SK-N-SH treated with all-trans-retinoic acid at 6 μM for 48 hours (cell line): ENCODE measurements at regions not wholly inside any gene's neighbourhood (a gene's known extent, or its start where the extent isn't known, plus 50 kb on each side); places are given as distances from the start of the nearest gene placed in this dataset.

Experiments used
- ATAC-seq: fragments of 200-7000 bp; cut with Tn5 transposase; 3 replicates; pipeline ENCODE4 v1.9.1; 2020; ENCODE audit warnings: mild to moderate bottlenecking, moderate library complexity
- BACH2 ChIP-seq: fragments of 250-450 bp; sonication (Bioruptor Pico); IDR thresholded peaks from 2 replicates; pipeline ENCODE4 v1.9.0; 2021; ENCODE audit warnings: mild to moderate bottlenecking, borderline replicate concordance
- ESRRG ChIP-seq: fragments of 250-450 bp; sonication (Bioruptor Pico); IDR thresholded peaks from 2 replicates; pipeline ENCODE4 v1.6.1; 2021; ENCODE audit warnings: mild to moderate bottlenecking
- GLIS3 ChIP-seq: fragments of 250-450 bp; sonication (Bioruptor Pico); IDR thresholded peaks from 2 replicates; pipeline ENCODE4 v1.5.0; 2020; ENCODE audit warnings: mild to moderate bottlenecking, moderate library complexity
- ISL1 ChIP-seq: fragments of 250-450 bp; sonication (Bioruptor Pico); IDR thresholded peaks from 2 replicates; pipeline ENCODE4 v2.1.2; 2022; ENCODE audit warnings: mild to moderate bottlenecking, moderate library complexity
- OSR1 ChIP-seq: fragments of 250-450 bp; sonication (Bioruptor Pico); IDR thresholded peaks from 2 replicates; pipeline ENCODE4 v1.8.0; 2022; ENCODE audit warnings: moderate library complexity, mild to moderate bottlenecking, inconsistent platforms
- PATZ1 ChIP-seq: fragments of 250-450 bp; sonication (Bioruptor Pico); IDR thresholded peaks from 2 replicates; pipeline ENCODE4 v1.8.0; 2020; ENCODE audit warnings: mild to moderate bottlenecking, moderate library complexity, borderline replicate concordance
- PPARA ChIP-seq: fragments of 250-450 bp; sonication (Bioruptor Pico); IDR thresholded peaks from 2 replicates; pipeline ENCODE4 v1.5.0; 2020; ENCODE audit warnings: mild to moderate bottlenecking, borderline replicate concordance
- RARB ChIP-seq: fragments of 250-450 bp; sonication (Bioruptor Pico); IDR thresholded peaks from 2 replicates; pipeline ENCODE4 v1.8.0; 2021; ENCODE audit warnings: mild to moderate bottlenecking, moderate library complexity
- SNAI2 ChIP-seq: fragments of 250-450 bp; sonication (Bioruptor Pico); IDR thresholded peaks from 2 replicates; pipeline ENCODE4 v1.5.0; 2020; ENCODE audit warnings: mild to moderate bottlenecking, moderate library complexity
- TCF4 ChIP-seq: fragments of 250-450 bp; sonication (Bioruptor Pico); IDR thresholded peaks from 2 replicates; pipeline ENCODE4 v1.8.0; 2021; ENCODE audit warnings: mild to moderate bottlenecking, moderate library complexity, borderline replicate concordance
- TOX ChIP-seq: fragments of 250-450 bp; sonication (Bioruptor Pico); IDR thresholded peaks from 2 replicates; pipeline ENCODE4 v1.8.0; 2021; ENCODE audit warnings: mild to moderate bottlenecking, moderate library complexity, borderline replicate concordance
- ZFP3 ChIP-seq: fragments of 250-450 bp; sonication (Bioruptor Pico); IDR thresholded peaks from 2 replicates; pipeline ENCODE4 v1.5.0; 2020; ENCODE audit warnings: mild to moderate bottlenecking, moderate library complexity
- ZFP30 ChIP-seq: fragments of 450-650 bp; formaldehyde crosslinking; IDR thresholded peaks from 2 replicates; pipeline ENCODE4 v1.5.0; 2022; ENCODE audit warnings: mild to moderate bottlenecking, moderate library complexity
- ZNF565 ChIP-seq: fragments of 450-650 bp; formaldehyde crosslinking; conservative IDR thresholded peaks from 2 replicates; pipeline ENCODE4 v1.5.0; 2020; ENCODE audit warnings: low read depth, mild to moderate bottlenecking, moderate library complexity
- ZNF70 ChIP-seq: fragments of 450-650 bp; formaldehyde crosslinking; IDR thresholded peaks from 2 replicates; pipeline ENCODE4 v1.5.0; 2020; ENCODE audit warnings: mild to moderate bottlenecking, moderate library complexity
- ZNF8 ChIP-seq: fragments of 450-650 bp; formaldehyde crosslinking; IDR thresholded peaks from 2 replicates; pipeline ENCODE4 v1.5.0; 2020; ENCODE audit warnings: mild to moderate bottlenecking, moderate library complexity
- TF ChIP-seq, protein P1 (sequence below): fragments of 250-450 bp; sonication (Bioruptor Pico); IDR thresholded peaks from 2 replicates; pipeline ENCODE4 v1.8.0; 2021; ENCODE audit warnings: low read depth, mild to moderate bottlenecking, moderate library complexity, borderline replicate concordance
- TF ChIP-seq, protein P2 (sequence below): fragments of 250-450 bp; sonication (Bioruptor Pico); IDR thresholded peaks from 2 replicates; pipeline ENCODE4 v1.5.1; 2021; ENCODE audit warnings: mild to moderate bottlenecking, moderate library complexity
- TF ChIP-seq, protein P3 (sequence below): fragments of 250-450 bp; sonication (Bioruptor Pico); IDR thresholded peaks from 2 replicates; pipeline ENCODE4 v1.5.0; 2020; ENCODE audit warnings: mild to moderate bottlenecking, moderate library complexity
- TF ChIP-seq, protein P4 (sequence below): fragments of 250-450 bp; sonication (Bioruptor Pico); IDR thresholded peaks from 2 replicates; pipeline ENCODE4 v1.5.1; 2020; ENCODE audit warnings: low read depth, mild to moderate bottlenecking, moderate library complexity

- no peak for TF ChIP-seq ZFP30 (CRISPR knock-in tag)
- TF ChIP-seq, protein P1, sequence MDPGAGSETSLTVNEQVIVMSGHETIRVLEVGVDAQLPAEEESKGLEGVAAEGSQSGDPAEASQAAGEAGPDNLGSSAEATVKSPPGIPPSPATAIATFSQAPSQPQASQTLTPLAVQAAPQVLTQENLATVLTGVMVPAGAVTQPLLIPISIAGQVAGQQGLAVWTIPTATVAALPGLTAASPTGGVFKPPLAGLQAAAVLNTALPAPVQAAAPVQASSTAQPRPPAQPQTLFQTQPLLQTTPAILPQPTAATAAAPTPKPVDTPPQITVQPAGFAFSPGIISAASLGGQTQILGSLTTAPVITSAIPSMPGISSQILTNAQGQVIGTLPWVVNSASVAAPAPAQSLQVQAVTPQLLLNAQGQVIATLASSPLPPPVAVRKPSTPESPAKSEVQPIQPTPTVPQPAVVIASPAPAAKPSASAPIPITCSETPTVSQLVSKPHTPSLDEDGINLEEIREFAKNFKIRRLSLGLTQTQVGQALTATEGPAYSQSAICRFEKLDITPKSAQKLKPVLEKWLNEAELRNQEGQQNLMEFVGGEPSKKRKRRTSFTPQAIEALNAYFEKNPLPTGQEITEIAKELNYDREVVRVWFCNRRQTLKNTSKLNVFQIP (CRISPR knock-in tag) = no peak
- TF ChIP-seq, protein P2, sequence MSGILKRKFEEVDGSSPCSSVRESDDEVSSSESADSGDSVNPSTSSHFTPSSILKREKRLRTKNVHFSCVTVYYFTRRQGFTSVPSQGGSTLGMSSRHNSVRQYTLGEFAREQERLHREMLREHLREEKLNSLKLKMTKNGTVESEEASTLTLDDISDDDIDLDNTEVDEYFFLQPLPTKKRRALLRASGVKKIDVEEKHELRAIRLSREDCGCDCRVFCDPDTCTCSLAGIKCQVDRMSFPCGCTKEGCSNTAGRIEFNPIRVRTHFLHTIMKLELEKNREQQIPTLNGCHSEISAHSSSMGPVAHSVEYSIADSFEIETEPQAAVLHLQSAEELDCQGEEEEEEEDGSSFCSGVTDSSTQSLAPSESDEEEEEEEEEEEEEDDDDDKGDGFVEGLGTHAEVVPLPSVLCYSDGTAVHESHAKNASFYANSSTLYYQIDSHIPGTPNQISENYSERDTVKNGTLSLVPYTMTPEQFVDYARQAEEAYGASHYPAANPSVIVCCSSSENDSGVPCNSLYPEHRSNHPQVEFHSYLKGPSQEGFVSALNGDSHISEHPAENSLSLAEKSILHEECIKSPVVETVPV (CRISPR knock-in tag) = no peak
- ATAC-seq = no peak
Observed at GRCh38 chr4:53671757-53672156, 80.5 kb upstream of the LNX1 start.

- no peak for TF ChIP-seq OSR1 (CRISPR knock-in tag)
- TF ChIP-seq GLIS3 = no peak
- TF ChIP-seq, protein P1 (CRISPR knock-in tag) = no peak
- TF ChIP-seq, protein P2 (CRISPR knock-in tag) = no peak
- TF ChIP-seq SNAI2 (CRISPR knock-in tag) = no peak
- TF ChIP-seq ZNF70 (CRISPR knock-in tag) = no peak
- TF ChIP-seq PPARA (CRISPR knock-in tag) = no peak
- TF ChIP-seq ZFP3 (CRISPR knock-in tag) = no peak
- TF ChIP-seq PATZ1 (CRISPR knock-in tag) = no peak
- TF ChIP-seq TOX (CRISPR knock-in tag) = no peak
- TF ChIP-seq ZFP30 (CRISPR knock-in tag) = no peak
- no peak for TF ChIP-seq ISL1 (CRISPR knock-in tag)
- no peak for TF ChIP-seq BACH2 (CRISPR knock-in tag)
- TF ChIP-seq, protein P3, sequence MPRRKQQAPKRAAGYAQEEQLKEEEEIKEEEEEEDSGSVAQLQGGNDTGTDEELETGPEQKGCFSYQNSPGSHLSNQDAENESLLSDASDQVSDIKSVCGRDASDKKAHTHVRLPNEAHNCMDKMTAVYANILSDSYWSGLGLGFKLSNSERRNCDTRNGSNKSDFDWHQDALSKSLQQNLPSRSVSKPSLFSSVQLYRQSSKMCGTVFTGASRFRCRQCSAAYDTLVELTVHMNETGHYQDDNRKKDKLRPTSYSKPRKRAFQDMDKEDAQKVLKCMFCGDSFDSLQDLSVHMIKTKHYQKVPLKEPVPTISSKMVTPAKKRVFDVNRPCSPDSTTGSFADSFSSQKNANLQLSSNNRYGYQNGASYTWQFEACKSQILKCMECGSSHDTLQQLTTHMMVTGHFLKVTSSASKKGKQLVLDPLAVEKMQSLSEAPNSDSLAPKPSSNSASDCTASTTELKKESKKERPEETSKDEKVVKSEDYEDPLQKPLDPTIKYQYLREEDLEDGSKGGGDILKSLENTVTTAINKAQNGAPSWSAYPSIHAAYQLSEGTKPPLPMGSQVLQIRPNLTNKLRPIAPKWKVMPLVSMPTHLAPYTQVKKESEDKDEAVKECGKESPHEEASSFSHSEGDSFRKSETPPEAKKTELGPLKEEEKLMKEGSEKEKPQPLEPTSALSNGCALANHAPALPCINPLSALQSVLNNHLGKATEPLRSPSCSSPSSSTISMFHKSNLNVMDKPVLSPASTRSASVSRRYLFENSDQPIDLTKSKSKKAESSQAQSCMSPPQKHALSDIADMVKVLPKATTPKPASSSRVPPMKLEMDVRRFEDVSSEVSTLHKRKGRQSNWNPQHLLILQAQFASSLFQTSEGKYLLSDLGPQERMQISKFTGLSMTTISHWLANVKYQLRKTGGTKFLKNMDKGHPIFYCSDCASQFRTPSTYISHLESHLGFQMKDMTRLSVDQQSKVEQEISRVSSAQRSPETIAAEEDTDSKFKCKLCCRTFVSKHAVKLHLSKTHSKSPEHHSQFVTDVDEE = no peak
- TF ChIP-seq ZNF8 (CRISPR knock-in tag) = no peak
- TF ChIP-seq, protein P4, sequence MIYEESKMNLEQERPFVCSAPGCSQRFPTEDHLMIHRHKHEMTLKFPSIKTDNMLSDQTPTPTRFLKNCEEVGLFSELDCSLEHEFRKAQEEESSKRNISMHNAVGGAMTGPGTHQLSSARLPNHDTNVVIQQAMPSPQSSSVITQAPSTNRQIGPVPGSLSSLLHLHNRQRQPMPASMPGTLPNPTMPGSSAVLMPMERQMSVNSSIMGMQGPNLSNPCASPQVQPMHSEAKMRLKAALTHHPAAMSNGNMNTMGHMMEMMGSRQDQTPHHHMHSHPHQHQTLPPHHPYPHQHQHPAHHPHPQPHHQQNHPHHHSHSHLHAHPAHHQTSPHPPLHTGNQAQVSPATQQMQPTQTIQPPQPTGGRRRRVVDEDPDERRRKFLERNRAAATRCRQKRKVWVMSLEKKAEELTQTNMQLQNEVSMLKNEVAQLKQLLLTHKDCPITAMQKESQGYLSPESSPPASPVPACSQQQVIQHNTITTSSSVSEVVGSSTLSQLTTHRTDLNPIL (CRISPR knock-in tag) = no peak
- TF ChIP-seq RARB (CRISPR knock-in tag) = no peak
- no peak for TF ChIP-seq ZNF565 (CRISPR knock-in tag)
- no peak for TF ChIP-seq TCF4 (CRISPR knock-in tag)
- no peak for TF ChIP-seq ESRRG (CRISPR knock-in tag)
- ATAC-seq = no peak
Observed at GRCh38 chr4:53659737-53660136, 68.5 kb upstream of the LNX1 start.
